IMR-90 (cell line): ENCODE measurements at regions not wholly inside any gene's neighbourhood (a gene's known extent, or its start where the extent isn't known, plus 50 kb on each side); places are given as distances from the start of the nearest gene placed in this dataset.
A peak's percentile ranks its signal among the peaks of the same experiment; 100 is the strongest.

Source experiments
- BHLHE40 ChIP-seq: fragments of 150-350 bp; IDR thresholded peaks from 2 replicates; pipeline ENCODE4 v1.6.1; 2016; ENCODE audit warnings: mild to moderate bottlenecking, low read depth, low read length
- CEBPB ChIP-seq: IDR thresholded peaks from 2 replicates; pipeline ENCODE4 v1.6.1; 2012; ENCODE audit warnings: low read depth, low read length, improper control_type of control experiment
- CHD1 ChIP-seq: IDR thresholded peaks from 2 replicates; pipeline ENCODE4 v1.6.1; 2012; ENCODE audit warnings: low read depth, low read length, improper control_type of control experiment
- MAZ ChIP-seq: IDR thresholded peaks from 2 replicates; pipeline ENCODE4 v1.6.1; 2012; ENCODE audit warnings: low read depth, mild to moderate bottlenecking, low read length, improper control_type of control experiment, moderate library complexity, borderline replicate concordance
- MXI1 ChIP-seq: IDR thresholded peaks from 2 replicates; pipeline ENCODE4 v1.6.1; 2012; ENCODE audit warnings: low read depth, mild to moderate bottlenecking, low read length, moderate library complexity, borderline replicate concordance
- POLR2A ChIP-seq: IDR thresholded peaks from 2 replicates; pipeline ENCODE4 v1.6.1; 2012; ENCODE audit warnings: mild to moderate bottlenecking, low read depth, low read length
- RAD21 ChIP-seq: IDR thresholded peaks from 2 replicates; pipeline ENCODE4 v1.6.1; 2012; ENCODE audit warnings: low read length, improper control_type of control experiment
- RCOR1 ChIP-seq: IDR thresholded peaks from 2 replicates; pipeline ENCODE4 v1.6.1; 2012; ENCODE audit warnings: mild to moderate bottlenecking, low read length, improper control_type of control experiment; ENCODE audit not compliant: insufficient replicate concordance
- RFX5 ChIP-seq: IDR thresholded peaks from 2 replicates; pipeline ENCODE4 v1.8.0; 2012; ENCODE audit warnings: low read depth, mild to moderate bottlenecking, low read length, moderate library complexity
- SMC3 ChIP-seq: fragments of 150-350 bp; IDR thresholded peaks from 2 replicates; pipeline ENCODE4 v1.6.1; 2016; ENCODE audit warnings: low read depth, mild to moderate bottlenecking, antibody characterized with exemption, low read length, moderate library complexity
- TF ChIP-seq, protein P1 (sequence below): conservative IDR thresholded peaks from 2 replicates; pipeline ENCODE4 v1.5.1; 2012; ENCODE audit warnings: mild to moderate bottlenecking, low read depth, low read length, improper control_type of control experiment
- TF ChIP-seq, protein P2 (sequence below): fragments of 150-350 bp; IDR thresholded peaks from 2 replicates; pipeline ENCODE4 v1.6.1; 2016; ENCODE audit warnings: low read depth, mild to moderate bottlenecking, low read length, moderate library complexity, borderline replicate concordance
- TF ChIP-seq, protein P3 (sequence below): fragments of 150-350 bp; IDR thresholded peaks from 2 replicates; pipeline ENCODE4 v1.6.1; 2017; ENCODE audit warnings: mild to moderate bottlenecking, antibody characterized with exemption, low read length, low read depth

DNA sequence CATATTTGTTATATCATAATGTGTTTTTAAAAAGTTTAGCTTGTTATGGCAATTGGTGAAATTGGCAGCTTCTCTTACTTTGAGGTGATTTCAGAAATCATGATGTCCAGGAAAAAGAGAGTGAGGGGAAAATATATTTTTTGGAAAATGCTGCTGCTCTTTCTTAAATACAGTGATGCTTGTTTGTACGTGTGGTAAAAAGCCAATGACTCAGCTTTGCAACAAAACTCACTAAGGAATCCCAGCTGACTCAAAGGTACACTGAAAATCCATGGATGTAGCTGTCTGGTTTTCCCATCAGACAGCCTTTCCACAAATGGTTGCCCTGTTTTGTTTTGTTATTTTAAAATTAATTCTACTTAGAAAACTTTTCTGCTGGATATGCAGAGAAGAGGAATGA is 306.4 kb upstream of the PAPPA start:
- TF ChIP-seq RCOR1 (no peak), RAD21 (no peak), POLR2A (no peak), SMC3 (no peak), RFX5 (no peak), MXI1 (no peak), CHD1 (no peak), MAZ (no peak), CEBPB (0 out of 2 replicates have a peak, but pooled peaks have one; percentile 5), BHLHE40 (no peak)
- TF ChIP-seq, protein P1, sequence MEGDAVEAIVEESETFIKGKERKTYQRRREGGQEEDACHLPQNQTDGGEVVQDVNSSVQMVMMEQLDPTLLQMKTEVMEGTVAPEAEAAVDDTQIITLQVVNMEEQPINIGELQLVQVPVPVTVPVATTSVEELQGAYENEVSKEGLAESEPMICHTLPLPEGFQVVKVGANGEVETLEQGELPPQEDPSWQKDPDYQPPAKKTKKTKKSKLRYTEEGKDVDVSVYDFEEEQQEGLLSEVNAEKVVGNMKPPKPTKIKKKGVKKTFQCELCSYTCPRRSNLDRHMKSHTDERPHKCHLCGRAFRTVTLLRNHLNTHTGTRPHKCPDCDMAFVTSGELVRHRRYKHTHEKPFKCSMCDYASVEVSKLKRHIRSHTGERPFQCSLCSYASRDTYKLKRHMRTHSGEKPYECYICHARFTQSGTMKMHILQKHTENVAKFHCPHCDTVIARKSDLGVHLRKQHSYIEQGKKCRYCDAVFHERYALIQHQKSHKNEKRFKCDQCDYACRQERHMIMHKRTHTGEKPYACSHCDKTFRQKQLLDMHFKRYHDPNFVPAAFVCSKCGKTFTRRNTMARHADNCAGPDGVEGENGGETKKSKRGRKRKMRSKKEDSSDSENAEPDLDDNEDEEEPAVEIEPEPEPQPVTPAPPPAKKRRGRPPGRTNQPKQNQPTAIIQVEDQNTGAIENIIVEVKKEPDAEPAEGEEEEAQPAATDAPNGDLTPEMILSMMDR = no peak
- TF ChIP-seq, protein P2, sequence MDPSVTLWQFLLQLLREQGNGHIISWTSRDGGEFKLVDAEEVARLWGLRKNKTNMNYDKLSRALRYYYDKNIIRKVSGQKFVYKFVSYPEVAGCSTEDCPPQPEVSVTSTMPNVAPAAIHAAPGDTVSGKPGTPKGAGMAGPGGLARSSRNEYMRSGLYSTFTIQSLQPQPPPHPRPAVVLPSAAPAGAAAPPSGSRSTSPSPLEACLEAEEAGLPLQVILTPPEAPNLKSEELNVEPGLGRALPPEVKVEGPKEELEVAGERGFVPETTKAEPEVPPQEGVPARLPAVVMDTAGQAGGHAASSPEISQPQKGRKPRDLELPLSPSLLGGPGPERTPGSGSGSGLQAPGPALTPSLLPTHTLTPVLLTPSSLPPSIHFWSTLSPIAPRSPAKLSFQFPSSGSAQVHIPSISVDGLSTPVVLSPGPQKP = no peak
- TF ChIP-seq, protein P3, sequence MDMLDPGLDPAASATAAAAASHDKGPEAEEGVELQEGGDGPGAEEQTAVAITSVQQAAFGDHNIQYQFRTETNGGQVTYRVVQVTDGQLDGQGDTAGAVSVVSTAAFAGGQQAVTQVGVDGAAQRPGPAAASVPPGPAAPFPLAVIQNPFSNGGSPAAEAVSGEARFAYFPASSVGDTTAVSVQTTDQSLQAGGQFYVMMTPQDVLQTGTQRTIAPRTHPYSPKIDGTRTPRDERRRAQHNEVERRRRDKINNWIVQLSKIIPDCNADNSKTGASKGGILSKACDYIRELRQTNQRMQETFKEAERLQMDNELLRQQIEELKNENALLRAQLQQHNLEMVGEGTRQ = no peak
